PC-3 (cell line): ENCODE measurements at regions not wholly inside any gene's neighbourhood (a gene's known extent, or its start where the extent isn't known, plus 50 kb on each side); places are given as distances from the start of the nearest gene placed in this dataset.

Experiments
- ATAC-seq: fragments of 200-7000 bp; cut with Tn5 transposase; 2 replicates; pipeline ENCODE4 v1.9.1; 2020; ENCODE audit warnings: mild to moderate bottlenecking, moderate library complexity
- BruUV-seq: library from RNA; stranded (reverse); fragments of 400-500 nt; replicated peaks from 2 replicates; lab custom pipeline; 2021; lab: Mats Ljungman, UMichigan
- CTCF ChIA-PET: fragments of 300-600 bp; sonication (Branson Sonifier 250); formaldehyde crosslinking; loops from one replicate; lab custom pipeline; 2022; ENCODE audit warnings: antibody characterized with exemption; lab: Charles Lee
- POLR2A ChIA-PET: fragments of 300-600 bp; sonication (Branson Sonifier 250); formaldehyde crosslinking; loops from one replicate; lab custom pipeline; 2022; ENCODE audit warnings: antibody characterized with exemption; ENCODE audit not compliant: unreplicated experiment; lab: Charles Lee
- DNase-seq: peaks from one replicate; pipeline ENCODE4 v3.0.0-alpha.2; 2015
- H2AFZ ChIP-seq: fragments of 300-600 bp; sonication (generic); 2 replicates; pipeline ENCODE4 v1.6.0; 2016; ENCODE audit warnings: antibody characterized with exemption, low read length
- H3F3A ChIP-seq: fragments of 300-600 bp; sonication (generic); one replicate; pipeline ENCODE4 v1.6.0; 2017; ENCODE audit warnings: antibody characterized with exemption, low read length, control low read depth, mild to moderate bottlenecking; ENCODE audit not compliant: unreplicated experiment
- H3K27ac ChIP-seq: fragments of 300-600 bp; sonication (generic); 2 replicates; pipeline ENCODE4 v1.5.1; 2016; ENCODE audit warnings: mild to moderate bottlenecking, low read length
- H3K27me3 ChIP-seq: fragments of 300-600 bp; sonication (generic); 2 replicates; pipeline ENCODE4 v1.6.1; 2016; ENCODE audit warnings: low read length, mixed read lengths
- H3K36me3 ChIP-seq: fragments of 300-600 bp; sonication (generic); 2 replicates; pipeline ENCODE4 v1.6.1; 2016; ENCODE audit warnings: low read depth, mixed run types, low read length, mixed read lengths
- H3K4me1 ChIP-seq: fragments of 300-600 bp; sonication (generic); 2 replicates; pipeline ENCODE4 v1.5.1; 2016; ENCODE audit warnings: low read length; ENCODE audit not compliant: insufficient read depth
- H3K4me2 ChIP-seq: fragments of 300-600 bp; sonication (generic); 2 replicates; pipeline ENCODE4 v1.6.0; 2016; ENCODE audit warnings: low read length
- H3K4me3 ChIP-seq: fragments of 300-600 bp; sonication (generic); 2 replicates; pipeline ENCODE4 v1.5.1; 2016; ENCODE audit warnings: mild to moderate bottlenecking, low read length, mixed read lengths
- H3K79me2 ChIP-seq: fragments of 300-600 bp; sonication (generic); 2 replicates; pipeline ENCODE4 v1.6.1; 2017; ENCODE audit warnings: low read length, mixed read lengths
- H3K9ac ChIP-seq: fragments of 300-600 bp; sonication (generic); 2 replicates; pipeline ENCODE4 v1.6.0; 2016; ENCODE audit warnings: mild to moderate bottlenecking, low read length
- H3K9me2 ChIP-seq: fragments of 300-600 bp; sonication (generic); replicated peaks from 2 replicates; pipeline ENCODE4 v1.6.1; 2016; ENCODE audit warnings: mixed run types, low read length, mixed read lengths
- H3K9me3 ChIP-seq: fragments of 300-600 bp; sonication (generic); 2 replicates; pipeline ENCODE4 v1.6.1; 2016; ENCODE audit warnings: low read length, mixed read lengths
- H4K20me1 ChIP-seq: fragments of 300-600 bp; sonication (generic); 2 replicates; pipeline ENCODE4 v1.6.1; 2016; ENCODE audit warnings: low read length, mixed read lengths
- CTCF ChIP-seq: fragments of 300-600 bp; sonication (generic); conservative IDR thresholded peaks from 2 replicates; pipeline ENCODE4 v1.5.1; 2017; ENCODE audit warnings: antibody characterized with exemption, low read depth, mild to moderate bottlenecking, low read length
- EZH2 ChIP-seq: fragments of 300-600 bp; sonication (generic); IDR thresholded peaks from one replicate; pipeline ENCODE4 v1.6.1; 2017; ENCODE audit warnings: antibody characterized with exemption, mild to moderate bottlenecking, low read length; ENCODE audit not compliant: unreplicated experiment
- EZH2phosphoT487 ChIP-seq: fragments of 300-600 bp; sonication (generic); IDR thresholded peaks from 2 replicates; pipeline ENCODE4 v1.6.1; 2018; ENCODE audit warnings: mild to moderate bottlenecking, antibody characterized with exemption, low read length, borderline replicate concordance
- intact Hi-C: fragments of 100-400 bp; cut with micrococcal nuclease; formaldehyde crosslinking; loops from 2 replicates; pipeline ENCODE4 v1.9.0; 2023

GRCh38 chr2:5057891-5058351 lies 634.3 kb upstream of the SOX11 start:
- intact Hi-C loops = no loop called here
- ChIA-PET POLR2A (no interaction called here), CTCF (no interaction called here)
- TF ChIP-seq EZH2phosphoT487 (no peak), EZH2 (no peak), CTCF (no peak)
- Histone ChIP-seq H3K4me3 (no peak overlapping the region), H3K9me2 (no peaks in the 10 kb centered on the region), H3K27ac (no peak overlapping the region), H3K79me2 (no peaks in the 10 kb centered on the region), H3K36me3 (no peaks in the 10 kb centered on the region), H3K9me3 (no peaks in the 10 kb centered on the region), H3K27me3 (no peaks in the 10 kb centered on the region), H2AFZ (no peak overlapping the region), H4K20me1 (no peaks in the 10 kb centered on the region), H3K4me1 (no peaks in the 10 kb centered on the region), H3K9ac (no peak overlapping the region), H3K4me2 (no peak overlapping the region), H3F3A (no peaks in the 10 kb centered on the region)
- DNase-seq = no peak
- ATAC-seq = no peak
- no TSS peak for BruUV-seq

DNA sequence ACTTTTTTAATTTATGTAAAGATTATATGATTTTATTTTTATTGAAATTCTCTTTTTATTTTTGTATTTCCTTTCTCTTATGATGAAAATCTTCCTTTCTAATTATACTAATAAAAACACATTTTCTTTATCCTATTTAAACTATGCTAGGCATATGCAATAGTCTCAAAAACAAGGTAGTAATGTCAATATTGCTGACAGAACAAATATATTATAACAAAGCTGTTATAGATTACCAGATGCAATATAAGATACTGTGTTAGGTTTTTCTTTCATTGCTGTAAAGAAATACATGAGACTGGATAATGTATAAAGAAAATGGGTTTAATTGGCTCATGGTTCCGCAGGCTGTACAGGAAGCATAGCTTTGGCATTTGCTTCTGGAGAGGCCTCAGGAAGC lies 631.2 kb upstream of the SOX11 start:
- Histone ChIP-seq H3K9me3 (no peaks in the 10 kb centered on the region), H4K20me1 (no peaks in the 10 kb centered on the region), H3K4me3 (no peak overlapping the region), H3K36me3 (no peaks in the 10 kb centered on the region), H3K27me3 (no peaks in the 10 kb centered on the region), H3K4me1 (no peaks in the 10 kb centered on the region), H3K79me2 (no peaks in the 10 kb centered on the region), H3F3A (no peaks in the 10 kb centered on the region), H3K4me2 (no peak overlapping the region), H3K9me2 (no peaks in the 10 kb centered on the region), H2AFZ (no peak overlapping the region), H3K27ac (no peak overlapping the region), H3K9ac (no peak overlapping the region)
- no peak for DNase-seq
- TF ChIP-seq CTCF (no peak), EZH2 (no peak), EZH2phosphoT487 (no peak)
- intact Hi-C loops = no loop called here
- POLR2A ChIA-PET = no interaction called here
- no TSS peak for BruUV-seq
- ATAC-seq = no peak
- CTCF ChIA-PET = no interaction called here

GRCh38 chr2:5064687-5065086 lies 627.5 kb upstream of the SOX11 start:
- H3K4me3 ChIP-seq = no peak overlapping the region
- H3K27ac ChIP-seq = no peak overlapping the region
- no peaks in the 10 kb centered on the region for H3K36me3 ChIP-seq
- no TSS peak for BruUV-seq
- H3K9me2 ChIP-seq = no peaks in the 10 kb centered on the region
- H3F3A ChIP-seq = no peaks in the 10 kb centered on the region
- H2AFZ ChIP-seq = no peak overlapping the region
- DNase-seq = no peak
- H4K20me1 ChIP-seq = no peaks in the 10 kb centered on the region
- H3K27me3 ChIP-seq = no peaks in the 10 kb centered on the region
- ATAC-seq = no peak
- H3K4me2 ChIP-seq = no peak overlapping the region
- CTCF ChIA-PET = no interaction called here
- no peak overlapping the region for H3K9ac ChIP-seq
- H3K79me2 ChIP-seq = no peaks in the 10 kb centered on the region
- POLR2A ChIA-PET = no interaction called here
- no peaks in the 10 kb centered on the region for H3K4me1 ChIP-seq
- TF ChIP-seq EZH2phosphoT487 (no peak), CTCF (no peak), EZH2 (no peak)
- H3K9me3 ChIP-seq = no peaks in the 10 kb centered on the region
- intact Hi-C loops = no loop called here
